GM13976 (cell line): ENCODE measurements at regions not wholly inside any gene's neighbourhood (a gene's known extent, or its start where the extent isn't known, plus 50 kb on each side); places are given as distances from the start of the nearest gene placed in this dataset.

Experiments
- DNase-seq: peaks from one replicate; pipeline ENCODE4 v3.0.0; 2012; ENCODE audit warnings: low spot score
- in situ Hi-C: fragments of 300-500 bp; cut with MboI; formaldehyde crosslinking; loops from one replicate; pipeline ENCODE4 v1.12.0; 2022; ENCODE audit warnings: low sequenced_read_pairs, mixed read lengths, inconsistent platforms; ENCODE audit not compliant: unreplicated experiment
- TF ChIP-seq, protein P1 (sequence below): IDR thresholded peaks from 2 replicates; pipeline ENCODE4 v1.5.1; 2012; ENCODE audit warnings: borderline replicate concordance, mild to moderate bottlenecking; ENCODE audit not compliant: insufficient read depth; ENCODE audit errors: extremely low read depth, missing control alignments, control extremely low read depth

DNA sequence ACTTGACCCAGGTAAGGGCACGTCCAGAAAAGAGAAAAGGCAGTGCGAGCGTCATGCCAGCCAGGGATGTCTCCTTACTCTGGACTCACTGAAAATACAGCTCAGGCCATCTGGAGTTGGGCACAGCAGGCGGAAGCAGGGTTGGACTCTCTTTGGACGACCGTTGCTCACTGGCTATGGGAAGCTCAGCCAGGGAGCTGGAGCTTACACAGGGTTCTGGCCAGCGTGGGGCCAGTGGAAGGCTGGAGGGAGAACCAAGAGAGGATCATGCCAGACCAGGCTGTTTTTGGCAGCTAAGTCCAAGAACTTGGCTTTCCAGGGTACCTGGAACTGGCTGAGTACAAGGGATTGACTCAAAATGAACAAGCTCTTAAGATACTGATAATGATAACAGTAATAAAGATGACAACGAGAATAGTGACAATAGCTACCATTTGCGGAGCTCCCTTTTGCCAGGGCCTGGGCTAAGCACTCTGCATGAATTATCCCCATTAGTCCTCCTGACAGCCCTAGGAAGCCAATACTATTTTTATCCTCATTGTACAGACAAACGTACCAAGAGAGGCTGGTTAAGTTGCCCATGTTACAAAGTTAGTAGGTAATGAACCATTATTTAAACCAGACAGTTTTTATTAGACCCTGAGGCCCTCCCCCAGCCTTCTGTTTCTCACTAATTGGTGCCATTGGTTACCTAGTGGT is 177.6 kb downstream of the PTPN20 start:
- TF ChIP-seq, protein P1, sequence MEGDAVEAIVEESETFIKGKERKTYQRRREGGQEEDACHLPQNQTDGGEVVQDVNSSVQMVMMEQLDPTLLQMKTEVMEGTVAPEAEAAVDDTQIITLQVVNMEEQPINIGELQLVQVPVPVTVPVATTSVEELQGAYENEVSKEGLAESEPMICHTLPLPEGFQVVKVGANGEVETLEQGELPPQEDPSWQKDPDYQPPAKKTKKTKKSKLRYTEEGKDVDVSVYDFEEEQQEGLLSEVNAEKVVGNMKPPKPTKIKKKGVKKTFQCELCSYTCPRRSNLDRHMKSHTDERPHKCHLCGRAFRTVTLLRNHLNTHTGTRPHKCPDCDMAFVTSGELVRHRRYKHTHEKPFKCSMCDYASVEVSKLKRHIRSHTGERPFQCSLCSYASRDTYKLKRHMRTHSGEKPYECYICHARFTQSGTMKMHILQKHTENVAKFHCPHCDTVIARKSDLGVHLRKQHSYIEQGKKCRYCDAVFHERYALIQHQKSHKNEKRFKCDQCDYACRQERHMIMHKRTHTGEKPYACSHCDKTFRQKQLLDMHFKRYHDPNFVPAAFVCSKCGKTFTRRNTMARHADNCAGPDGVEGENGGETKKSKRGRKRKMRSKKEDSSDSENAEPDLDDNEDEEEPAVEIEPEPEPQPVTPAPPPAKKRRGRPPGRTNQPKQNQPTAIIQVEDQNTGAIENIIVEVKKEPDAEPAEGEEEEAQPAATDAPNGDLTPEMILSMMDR: no peak
- no peak for DNase-seq
- in situ Hi-C loops: no loop called here

DNA sequence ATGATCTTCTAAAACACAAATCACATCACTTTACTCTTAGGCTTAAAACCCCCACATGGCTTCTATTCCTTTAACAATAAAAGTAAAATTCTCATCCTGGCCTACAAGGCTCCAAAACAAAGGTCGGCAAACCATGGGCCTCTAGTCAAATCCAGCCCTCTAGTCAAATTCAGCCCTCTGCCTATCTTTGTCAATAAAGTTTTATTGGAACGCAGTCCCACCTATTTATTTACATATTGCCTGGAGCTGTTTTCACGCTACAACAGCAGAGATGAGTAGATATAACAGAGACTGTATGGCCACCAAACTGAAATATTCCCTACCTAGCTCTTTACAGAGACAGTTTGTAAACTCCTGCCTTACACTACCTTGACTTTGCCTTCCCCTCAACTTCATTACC is 178.8 kb downstream of the PTPN20 start:
- TF ChIP-seq, protein P1: no peak
- DNase-seq: no peak
- in situ Hi-C loops: no loop called here

GRCh38 chr10:47090903-47091302 is 179.7 kb downstream of the PTPN20 start:
- TF ChIP-seq, protein P1: no peak
- no peak for DNase-seq
- in situ Hi-C loops: no loop called here

DNA sequence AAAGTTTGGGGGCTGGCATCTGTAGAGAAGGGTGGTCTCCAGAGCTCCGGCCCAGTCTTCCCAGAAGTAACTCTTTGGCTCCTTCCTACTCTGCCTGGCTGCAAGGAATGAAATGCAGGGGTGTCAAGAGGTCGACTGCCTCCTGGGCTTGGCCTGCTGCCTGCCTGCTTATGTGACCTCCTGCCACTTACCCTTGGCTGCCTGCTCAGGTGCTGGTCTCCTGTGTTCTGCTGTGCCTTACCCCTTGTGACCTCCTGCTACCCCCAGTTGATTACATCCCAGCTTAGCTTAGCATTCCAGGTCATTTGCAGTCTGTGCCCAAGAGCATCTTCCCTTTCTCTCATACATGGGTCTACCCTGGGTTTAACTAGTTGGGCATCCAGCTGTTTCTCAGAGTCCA is 180.2 kb downstream of the PTPN20 start:
- TF ChIP-seq, protein P1: no peak
- no peak for DNase-seq
- in situ Hi-C loops: no loop called here

DNA sequence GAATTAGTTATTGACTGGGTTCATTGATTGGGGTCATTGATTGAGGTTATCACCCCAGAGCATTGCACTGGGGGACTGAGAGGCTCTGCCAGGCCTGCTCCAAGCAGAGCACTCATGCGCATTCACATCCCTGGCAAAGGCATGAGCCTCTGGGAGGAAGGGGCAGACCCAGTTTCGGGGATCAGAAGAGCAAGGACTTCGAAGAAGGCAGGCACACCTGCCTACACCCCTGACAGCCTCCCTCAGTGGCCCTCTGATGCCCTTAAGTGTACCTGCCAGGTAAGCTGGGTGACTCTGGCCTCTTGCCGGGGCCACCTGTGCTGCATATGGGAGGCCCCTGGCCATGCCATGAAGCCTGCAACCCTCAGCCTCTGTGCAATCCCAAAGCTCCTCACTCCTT is 181.1 kb downstream of the PTPN20 start:
- in situ Hi-C loops: no loop called here
- no peak for DNase-seq
- TF ChIP-seq, protein P1: no peak

DNA sequence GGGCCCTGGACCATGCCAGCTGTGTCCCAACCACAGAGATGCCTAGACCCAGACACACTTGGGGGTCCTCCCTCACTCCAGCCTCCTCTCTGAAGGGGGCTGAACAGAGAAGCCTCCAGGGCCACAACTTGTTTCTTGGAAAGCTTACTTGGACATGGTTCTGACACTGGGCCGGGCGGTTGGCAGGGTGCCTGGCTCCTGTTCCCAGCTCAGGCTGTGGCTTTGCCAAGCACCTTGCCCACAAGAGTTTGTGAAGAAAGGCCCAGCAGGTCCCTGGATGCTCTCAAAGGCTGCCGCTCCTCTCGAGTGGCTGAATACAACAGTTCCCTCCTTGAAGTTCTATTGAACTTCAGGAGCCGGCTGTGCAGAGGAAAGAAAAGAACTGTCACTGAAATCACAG is 181.6 kb downstream of the PTPN20 start:
- DNase-seq: no peak
- in situ Hi-C loops: no loop called here
- TF ChIP-seq, protein P1: no peak
